ENCODE measurements at regions not wholly inside any gene's neighbourhood (a gene's known extent, or its start where the extent isn't known, plus 50 kb on each side); places are given as distances from the start of the nearest gene placed in this dataset.

GRCh38 chr4:27577951-27578350 lies 717.3 kb downstream of the STIM2 start:
- ATAC-seq (no peak), DNase-seq (no peak)
- intact Hi-C loops (cut with micrococcal nuclease) = no loop called here

DNA sequence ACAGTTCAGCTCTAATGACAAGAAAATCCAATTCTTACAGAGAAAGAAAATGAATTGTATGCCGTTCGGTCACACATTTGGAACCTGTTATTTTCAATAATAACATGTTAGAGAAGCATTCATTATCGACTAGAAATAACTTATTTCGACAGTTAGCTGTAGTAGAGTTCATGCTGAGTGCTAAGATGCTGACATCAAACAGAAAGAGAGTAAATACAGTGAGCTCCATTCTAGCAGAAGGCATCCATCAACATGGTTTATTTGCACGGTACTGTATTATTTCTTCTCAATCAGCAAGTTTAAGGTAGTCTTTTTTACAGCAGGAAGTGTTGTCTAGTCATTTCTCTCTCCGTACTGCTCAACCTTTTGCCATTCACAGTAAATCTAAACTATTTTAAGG lies 732.1 kb downstream of the STIM2 start:
- DNase-seq (no peak), ATAC-seq (no peak)
- intact Hi-C loops (cut with micrococcal nuclease) = no loop called here

GRCh38 chr4:27594922-27595321 lies 734.3 kb downstream of the STIM2 start:
- intact Hi-C loops (cut with micrococcal nuclease) = no loop called here
- ATAC-seq (no peak), DNase-seq (no peak)

DNA sequence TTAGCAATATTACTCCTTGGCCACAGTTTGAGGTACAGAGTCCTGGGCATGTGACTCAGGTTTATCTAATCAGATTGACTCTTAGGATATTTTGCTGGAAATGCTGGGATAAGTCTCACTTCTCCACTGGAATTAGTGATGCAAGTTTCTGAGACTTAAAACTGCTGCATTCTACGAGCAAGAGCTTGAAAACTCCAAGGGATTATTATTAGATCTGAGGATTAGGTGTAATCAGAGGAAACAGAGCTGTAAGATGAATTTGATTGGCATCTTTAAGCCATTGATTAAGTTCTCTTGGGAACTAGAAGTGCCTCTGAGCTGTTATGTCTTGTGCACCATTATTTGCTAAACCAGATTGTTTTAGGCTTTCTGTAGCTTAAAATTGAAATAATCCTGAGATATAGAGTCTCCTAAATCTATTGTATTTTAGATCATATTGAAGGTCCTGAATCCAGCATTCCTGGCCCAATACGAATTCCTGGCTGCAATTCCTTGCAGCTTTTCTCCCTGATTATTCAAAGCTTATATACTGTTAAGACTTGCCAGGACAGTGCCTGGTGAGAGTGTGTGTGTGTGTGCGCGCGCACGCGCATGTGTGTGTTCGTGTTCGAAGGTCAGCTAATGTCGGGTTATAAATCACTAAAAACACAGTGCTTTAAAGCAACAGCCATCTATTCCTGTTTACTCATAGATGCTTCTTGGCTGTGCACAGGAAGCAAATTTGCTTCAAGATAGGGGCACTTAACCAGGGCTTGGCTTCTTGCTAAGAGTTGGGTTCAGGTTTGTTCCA lies 735.1 kb downstream of the STIM2 start:
- ATAC-seq = no peak
- intact Hi-C loops (cut with micrococcal nuclease) = no loop called here
- no peak for DNase-seq

GRCh38 chr4:27602172-27602571 lies 741.5 kb downstream of the STIM2 start:
- intact Hi-C loops (cut with micrococcal nuclease) = no loop called here
- no peak for ATAC-seq
- DNase-seq = no peak

DNA sequence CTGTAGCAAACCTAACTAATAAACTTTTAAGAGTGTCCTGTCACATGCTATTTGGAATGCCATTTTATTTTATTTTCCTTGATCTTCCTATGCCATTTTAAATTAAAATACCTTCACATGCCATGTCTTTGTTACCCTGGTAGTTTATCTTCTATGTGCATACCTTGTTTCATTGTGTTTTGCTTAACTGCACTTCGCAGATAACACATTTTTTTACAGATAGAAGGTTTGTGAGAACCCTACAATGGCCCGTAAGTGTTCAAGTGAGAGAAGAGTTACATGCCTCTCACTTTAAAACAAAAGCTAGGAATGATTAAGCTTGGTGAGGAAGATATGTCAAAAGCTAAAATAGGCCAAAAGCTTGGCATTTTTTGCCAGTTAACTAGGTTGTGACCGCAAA lies 744.1 kb downstream of the STIM2 start:
- ATAC-seq (no peak), DNase-seq (no peak)
- intact Hi-C loops (cut with micrococcal nuclease) = no loop called here

GRCh38 chr4:27616166-27616565 lies 755.5 kb downstream of the STIM2 start:
- ATAC-seq = no peak
- intact Hi-C loops (cut with micrococcal nuclease) = no loop called here
- no peak for DNase-seq

DNA sequence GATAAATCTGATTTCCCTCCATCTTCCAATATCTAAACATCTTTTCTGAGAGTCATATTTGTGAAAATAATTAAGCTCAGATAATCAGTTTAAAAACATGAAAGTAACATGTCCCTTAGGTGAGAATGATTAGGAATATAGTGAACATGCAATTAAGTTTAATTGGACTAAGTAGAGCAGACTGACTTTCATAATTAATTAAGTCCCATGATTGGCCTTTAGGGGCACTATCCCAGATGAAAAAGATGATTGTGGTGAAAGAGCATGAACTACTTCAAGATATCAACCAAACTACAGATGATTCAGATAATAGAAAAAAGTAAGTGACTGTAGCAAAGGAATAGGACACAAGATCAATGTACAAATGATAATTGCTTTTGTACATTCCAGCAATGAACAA lies 758.8 kb downstream of the STIM2 start:
- intact Hi-C loops (cut with micrococcal nuclease) = no loop called here
- ATAC-seq (no peak), DNase-seq (no peak)

DNA sequence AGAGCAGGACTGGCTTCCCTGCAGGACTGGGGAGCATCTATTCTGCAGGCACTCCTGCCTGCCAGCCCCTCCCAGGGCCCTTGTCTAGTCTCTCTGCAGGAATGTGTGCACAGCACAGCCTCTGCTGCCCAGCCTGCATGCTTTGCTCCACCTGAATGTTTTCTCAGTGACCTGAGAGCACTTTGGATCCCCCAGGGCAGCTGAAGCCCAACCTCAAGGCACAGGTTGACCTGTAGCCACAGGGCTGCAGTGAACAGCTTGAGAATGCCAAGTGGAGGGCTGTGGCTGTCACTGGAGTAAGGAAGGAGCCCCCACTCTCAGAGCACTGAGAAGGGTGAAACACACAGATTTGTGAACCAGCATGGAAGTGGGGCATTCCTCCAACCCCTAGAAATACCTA lies 760.2 kb downstream of the STIM2 start:
- ATAC-seq (no peak), DNase-seq (no peak)
- intact Hi-C loops (cut with micrococcal nuclease) = no loop called here

GRCh38 chr4:27624749-27625148 lies 764.1 kb downstream of the STIM2 start:
- intact Hi-C loops (cut with micrococcal nuclease) = no loop called here
- DNase-seq (no peak), ATAC-seq (no peak)

GRCh38 chr4:27628609-27629008 lies 768.0 kb downstream of the STIM2 start:
- DNase-seq = no peak
- intact Hi-C loops (cut with micrococcal nuclease) = no loop called here
- ATAC-seq = no peak

DNA sequence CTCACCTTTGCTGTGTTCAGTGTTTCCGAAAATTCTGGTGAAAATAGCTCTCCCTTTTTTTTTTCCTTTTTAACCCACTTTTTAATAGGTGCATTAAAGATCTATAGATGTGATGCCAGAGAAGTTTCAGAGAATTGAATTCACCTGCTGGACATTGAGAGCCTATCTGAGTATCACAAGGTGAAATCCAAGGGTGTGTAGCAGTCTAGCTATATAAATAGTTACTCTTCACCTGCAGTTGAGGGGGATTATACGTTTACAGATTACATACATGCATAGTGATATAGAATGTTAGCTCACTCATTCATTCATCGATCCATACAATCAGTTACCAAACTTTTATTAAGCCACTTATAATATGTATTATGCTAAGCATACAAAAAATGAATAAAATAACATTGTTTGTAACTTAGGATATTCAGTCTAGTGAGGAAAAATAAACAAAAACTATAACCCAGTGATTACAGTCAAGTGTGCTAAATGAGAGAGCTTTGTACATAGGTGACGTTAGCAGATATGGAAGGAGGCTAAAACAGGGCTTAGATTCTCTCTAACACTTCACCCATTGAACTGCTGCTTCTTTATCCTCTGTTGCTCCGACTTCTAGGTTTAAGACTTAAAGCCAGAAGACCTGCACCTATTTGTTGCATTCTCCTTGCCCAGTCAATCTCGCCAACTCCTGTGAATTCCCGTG lies 769.0 kb downstream of the STIM2 start:
- intact Hi-C loops (cut with micrococcal nuclease) = no loop called here
- ATAC-seq = no peak
- DNase-seq = no peak

DNA sequence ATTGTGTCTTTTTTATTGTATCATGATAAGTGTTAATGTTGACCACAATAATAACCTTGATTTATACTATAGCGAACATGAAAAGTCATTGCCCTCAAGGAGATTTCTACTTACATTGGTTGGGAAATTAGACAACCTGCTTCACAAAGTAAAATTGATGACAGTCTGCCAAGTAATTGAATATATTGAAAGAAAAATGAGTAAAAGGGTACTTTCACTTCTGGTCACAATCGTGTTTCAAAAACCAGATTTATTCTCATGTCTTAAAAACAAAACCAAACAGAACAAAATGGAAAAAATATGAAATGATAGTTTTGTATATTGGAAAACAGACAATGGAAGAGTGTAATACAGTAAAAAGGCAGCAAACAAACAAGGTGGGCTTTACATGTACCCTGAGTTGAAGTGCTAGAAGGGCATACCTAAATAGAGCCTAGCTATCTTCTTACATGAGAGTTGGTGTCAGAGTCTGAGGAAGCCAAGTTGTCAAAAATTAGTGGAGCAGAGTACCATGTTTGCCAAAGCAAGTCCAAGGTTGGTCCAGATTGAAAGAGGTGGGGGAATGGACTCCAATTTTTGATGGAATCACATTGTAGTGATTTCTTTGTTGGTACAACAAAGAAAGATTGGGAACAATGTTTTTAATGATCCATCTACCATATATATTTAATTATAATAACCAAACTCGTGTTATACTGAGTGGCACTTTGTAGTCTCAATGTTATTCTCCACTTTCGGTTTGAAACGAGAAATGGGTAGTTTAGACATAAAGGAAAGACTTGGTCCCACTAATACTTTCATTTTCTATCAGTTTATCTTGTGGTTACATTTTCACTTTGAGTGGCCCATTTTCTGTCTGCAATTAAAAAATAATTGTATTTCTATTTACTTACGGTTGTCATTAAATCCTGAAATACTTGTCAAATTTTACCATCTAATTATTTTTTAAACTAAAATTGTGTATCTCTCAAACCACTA lies 775.6 kb downstream of the STIM2 start:
- DNase-seq (no peak), ATAC-seq (no peak)
- intact Hi-C loops (cut with micrococcal nuclease) = no loop called here

GRCh38 chr4:27638163-27638915 lies 777.7 kb downstream of the STIM2 start:
- intact Hi-C loops (cut with micrococcal nuclease) = no loop called here
- no peak for DNase-seq
- no peak for ATAC-seq

GRCh38 chr4:27643101-27643500 lies 782.5 kb downstream of the STIM2 start:
- intact Hi-C loops (cut with micrococcal nuclease) = no loop called here
- no peak for DNase-seq
- no peak for ATAC-seq

GRCh38 chr4:27648416-27648815 lies 787.8 kb downstream of the STIM2 start:
- ATAC-seq = no peak
- intact Hi-C loops (cut with micrococcal nuclease) = no loop called here
- no peak for DNase-seq

GRCh38 chr4:27662426-27662825 lies 801.8 kb downstream of the STIM2 start:
- ATAC-seq (no peak), DNase-seq (no peak)
- intact Hi-C loops (cut with micrococcal nuclease) = no loop called here

DNA sequence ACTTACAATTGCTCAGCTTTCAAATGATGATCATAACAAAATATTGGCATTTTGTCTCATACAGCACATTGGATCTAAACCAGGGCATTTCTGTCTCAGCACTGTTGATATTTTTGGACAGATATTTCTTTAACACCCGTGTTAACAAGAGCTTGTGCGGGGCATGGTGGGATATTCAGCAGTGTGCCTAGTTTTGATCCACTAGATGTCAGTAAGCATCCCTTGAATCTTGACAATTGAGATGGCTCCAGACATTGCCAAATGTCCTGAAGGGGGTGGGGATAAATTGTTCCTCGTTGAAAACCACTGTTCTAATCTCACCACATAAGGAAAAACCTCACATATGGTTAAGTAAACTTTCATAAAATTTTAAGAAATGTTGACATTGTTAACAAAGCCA lies 806.3 kb downstream of the STIM2 start:
- DNase-seq = no peak

GRCh38 chr4:27668001-27668400 lies 807.4 kb downstream of the STIM2 start:
- no peak for ATAC-seq
- DNase-seq = no peak
- intact Hi-C loops (cut with micrococcal nuclease) = no loop called here

More for the DNA sequence above, 806.3 kb downstream of the STIM2 start:
- intact Hi-C loops (cut with micrococcal nuclease) = no loop called here
- ATAC-seq = no peak

All from left ventricle myocardium superior (tissue), 1 donor.